ENCODE measurements at regions not wholly inside any gene's neighbourhood (a gene's known extent, or its start where the extent isn't known, plus 50 kb on each side); places are given as distances from the start of the nearest gene placed in this dataset.

GRCh38 chr1:114219172-114219868 is 65.7 kb upstream of the SYT6 start:
- TF ChIP-seq, protein P1, sequence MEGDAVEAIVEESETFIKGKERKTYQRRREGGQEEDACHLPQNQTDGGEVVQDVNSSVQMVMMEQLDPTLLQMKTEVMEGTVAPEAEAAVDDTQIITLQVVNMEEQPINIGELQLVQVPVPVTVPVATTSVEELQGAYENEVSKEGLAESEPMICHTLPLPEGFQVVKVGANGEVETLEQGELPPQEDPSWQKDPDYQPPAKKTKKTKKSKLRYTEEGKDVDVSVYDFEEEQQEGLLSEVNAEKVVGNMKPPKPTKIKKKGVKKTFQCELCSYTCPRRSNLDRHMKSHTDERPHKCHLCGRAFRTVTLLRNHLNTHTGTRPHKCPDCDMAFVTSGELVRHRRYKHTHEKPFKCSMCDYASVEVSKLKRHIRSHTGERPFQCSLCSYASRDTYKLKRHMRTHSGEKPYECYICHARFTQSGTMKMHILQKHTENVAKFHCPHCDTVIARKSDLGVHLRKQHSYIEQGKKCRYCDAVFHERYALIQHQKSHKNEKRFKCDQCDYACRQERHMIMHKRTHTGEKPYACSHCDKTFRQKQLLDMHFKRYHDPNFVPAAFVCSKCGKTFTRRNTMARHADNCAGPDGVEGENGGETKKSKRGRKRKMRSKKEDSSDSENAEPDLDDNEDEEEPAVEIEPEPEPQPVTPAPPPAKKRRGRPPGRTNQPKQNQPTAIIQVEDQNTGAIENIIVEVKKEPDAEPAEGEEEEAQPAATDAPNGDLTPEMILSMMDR (IDR thresholded peaks at IDR 0.05): no peak
- no peak for TF ChIP-seq POLR2A (IDR thresholded peaks at IDR 0.05)
- TF ChIP-seq POLR2AphosphoS5 (IDR thresholded peaks at IDR 0.05): no peak

Data from transverse colon (tissue), 4 donors.